ENCODE measurements at regions not wholly inside any gene's neighbourhood (a gene's known extent, or its start where the extent isn't known, plus 50 kb on each side); places are given as distances from the start of the nearest gene placed in this dataset.
"Not testable (repeated sequence)": the region's sequence is repeated elsewhere in the genome, so short reads cannot be mapped to it uniquely, and the experiment has no call there.

GRCh38 chr6:168939041-168939440 is 314.6 kb downstream of the THBS2 start:
- no peak for DNase-seq
- in situ Hi-C loops (cut with HindIII; ENCODE audit: low pct_ligation_motif_present, low pct_unique_long_range_greater_than_20kb, low sequenced_read_pairs) = no loop called here

- DNase-seq = no peak
- in situ Hi-C loops (cut with HindIII; ENCODE audit: low pct_ligation_motif_present, low pct_unique_long_range_greater_than_20kb, low sequenced_read_pairs) = no loop called here
These were observed 315.1 kb downstream of the THBS2 start for GRCh38 chr6:168938546-168938945.

GRCh38 chr6:168937054-168937453 is 316.6 kb downstream of the THBS2 start:
- in situ Hi-C loops (cut with HindIII; ENCODE audit: low pct_ligation_motif_present, low pct_unique_long_range_greater_than_20kb, low sequenced_read_pairs) = no loop called here
- DNase-seq = no peak

- DNase-seq = no peak
- in situ Hi-C loops (cut with HindIII; ENCODE audit: low pct_ligation_motif_present, low pct_unique_long_range_greater_than_20kb, low sequenced_read_pairs) = no loop called here
These were observed 318.0 kb downstream of the THBS2 start for GRCh38 chr6:168935628-168936010.

- in situ Hi-C loops (cut with HindIII; ENCODE audit: low pct_ligation_motif_present, low pct_unique_long_range_greater_than_20kb, low sequenced_read_pairs) = no loop called here
- no peak for DNase-seq
These were observed 318.7 kb downstream of the THBS2 start for GRCh38 chr6:168934660-168935627.

- DNase-seq; in situ Hi-C loops (cut with HindIII; ENCODE audit: low pct_ligation_motif_present, low pct_unique_long_range_greater_than_20kb, low sequenced_read_pairs): not testable (repeated sequence)
These were observed 321.5 kb downstream of the THBS2 start for GRCh38 chr6:168932171-168932570.

GRCh38 chr6:168931072-168931471 is 322.6 kb downstream of the THBS2 start:
- DNase-seq; in situ Hi-C loops (cut with HindIII; ENCODE audit: low pct_ligation_motif_present, low pct_unique_long_range_greater_than_20kb, low sequenced_read_pairs): not testable (repeated sequence)

- in situ Hi-C loops (cut with HindIII; ENCODE audit: low pct_ligation_motif_present, low pct_unique_long_range_greater_than_20kb, low sequenced_read_pairs) = no loop called here
- DNase-seq = no peak
These were observed 323.7 kb downstream of the THBS2 start for GRCh38 chr6:168929871-168930450.

- in situ Hi-C loops (cut with HindIII; ENCODE audit: low pct_ligation_motif_present, low pct_unique_long_range_greater_than_20kb, low sequenced_read_pairs) = no loop called here
- no peak for DNase-seq
These were observed 325.6 kb downstream of the THBS2 start for GRCh38 chr6:168928012-168928411.

GRCh38 chr6:168927026-168927425 is 326.6 kb downstream of the THBS2 start:
- in situ Hi-C loops (cut with HindIII; ENCODE audit: low pct_ligation_motif_present, low pct_unique_long_range_greater_than_20kb, low sequenced_read_pairs) = no loop called here
- DNase-seq = no peak

- no peak for DNase-seq
- in situ Hi-C loops (cut with HindIII; ENCODE audit: low pct_ligation_motif_present, low pct_unique_long_range_greater_than_20kb, low sequenced_read_pairs) = no loop called here
These were observed 327.3 kb downstream of the THBS2 start for GRCh38 chr6:168926306-168926705.

GRCh38 chr6:168925671-168926070 is 328.0 kb downstream of the THBS2 start:
- no peak for DNase-seq
- in situ Hi-C loops (cut with HindIII; ENCODE audit: low pct_ligation_motif_present, low pct_unique_long_range_greater_than_20kb, low sequenced_read_pairs) = no loop called here

- no peak for DNase-seq
- in situ Hi-C loops (cut with HindIII; ENCODE audit: low pct_ligation_motif_present, low pct_unique_long_range_greater_than_20kb, low sequenced_read_pairs) = no loop called here
These were observed 330.5 kb downstream of the THBS2 start for GRCh38 chr6:168923171-168923570.

GRCh38 chr6:168922436-168922835 is 331.2 kb downstream of the THBS2 start:
- no peak for DNase-seq
- in situ Hi-C loops (cut with HindIII; ENCODE audit: low pct_ligation_motif_present, low pct_unique_long_range_greater_than_20kb, low sequenced_read_pairs) = no loop called here

GRCh38 chr6:168920289-168920688 is 333.4 kb downstream of the THBS2 start:
- no peak for DNase-seq
- in situ Hi-C loops (cut with HindIII; ENCODE audit: low pct_ligation_motif_present, low pct_unique_long_range_greater_than_20kb, low sequenced_read_pairs) = no loop called here

GRCh38 chr6:168919470-168920179 is 334.0 kb downstream of the THBS2 start:
- in situ Hi-C loops (cut with HindIII; ENCODE audit: low pct_ligation_motif_present, low pct_unique_long_range_greater_than_20kb, low sequenced_read_pairs) = no loop called here
- no peak for DNase-seq

GRCh38 chr6:168916576-168917211 is 337.0 kb downstream of the THBS2 start:
- in situ Hi-C loops (cut with HindIII; ENCODE audit: low pct_ligation_motif_present, low pct_unique_long_range_greater_than_20kb, low sequenced_read_pairs) = no loop called here
- no peak for DNase-seq

GRCh38 chr6:168915855-168916254 is 337.8 kb downstream of the THBS2 start:
- in situ Hi-C loops (cut with HindIII; ENCODE audit: low pct_ligation_motif_present, low pct_unique_long_range_greater_than_20kb, low sequenced_read_pairs) = no loop called here

GRCh38 chr6:168915242-168915641 is 338.4 kb downstream of the THBS2 start:
- in situ Hi-C loops (cut with HindIII; ENCODE audit: low pct_ligation_motif_present, low pct_unique_long_range_greater_than_20kb, low sequenced_read_pairs) = no loop called here

More at GRCh38 chr6:168915855-168916254, 337.8 kb downstream of the THBS2 start:
- DNase-seq = no peak

More at GRCh38 chr6:168915242-168915641, 338.4 kb downstream of the THBS2 start:
- no peak for DNase-seq
